OCI-LY3 (cell line): ENCODE measurements at regions not wholly inside any gene's neighbourhood (a gene's known extent, or its start where the extent isn't known, plus 50 kb on each side); places are given as distances from the start of the nearest gene placed in this dataset.

ENCODE experiments used
- H2AFZ ChIP-seq: fragments of 200-600, 300-600 bp; shearing (Covaris generic); 2 replicates; pipeline ENCODE4 v1.6.0; 2014; ENCODE audit warnings: antibody characterized with exemption, low read depth, low read length
- H3K27ac ChIP-seq: fragments of 200-600, 300-600 bp; sonication (generic); 2 replicates; pipeline ENCODE4 v1.5.1; 2014; ENCODE audit warnings: mild to moderate bottlenecking, low read length, moderate library complexity, mixed read lengths
- H3K27me3 ChIP-seq: fragments of 200-600, 300-600 bp; sonication (generic); 2 replicates; pipeline ENCODE4 v1.6.1; 2014; ENCODE audit warnings: low read depth, low read length, mixed read lengths
- H3K36me3 ChIP-seq: fragments of 200-600, 300-600 bp; sonication (generic); replicated peaks from 2 replicates; pipeline ENCODE3; 2014; ENCODE audit warnings: low read depth, low read length, mixed read lengths
- H3K4me1 ChIP-seq: fragments of 300-600, 200-600 bp; sonication (generic); 2 replicates; pipeline ENCODE4 v1.6.1; 2014; ENCODE audit warnings: low read length, mixed read lengths
- H3K4me2 ChIP-seq: fragments of 200-600, 300-600 bp; sonication (generic); 2 replicates; pipeline ENCODE4 v1.6.1; 2014; ENCODE audit warnings: low read length, mixed read lengths
- H3K4me3 ChIP-seq: fragments of 300-600, 200-600 bp; sonication (generic); 2 replicates; pipeline ENCODE4 v1.5.1; 2014; ENCODE audit warnings: antibody characterized with exemption, mild to moderate bottlenecking, low read length, moderate library complexity
- H3K79me2 ChIP-seq: fragments of 300-600, 200-600 bp; shearing (Covaris generic); 2 replicates; pipeline ENCODE4 v1.6.1; 2014; ENCODE audit warnings: mild to moderate bottlenecking, low read length, mixed read lengths
- H3K9ac ChIP-seq: fragments of 300-600, 200-600 bp; shearing (Covaris generic); 2 replicates; pipeline ENCODE4 v1.6.0; 2014; ENCODE audit warnings: mild to moderate bottlenecking, low read length, moderate library complexity
- H3K9me3 ChIP-seq: fragments of 200-600, 300-600 bp; shearing (Covaris generic); 2 replicates; pipeline ENCODE4 v1.6.1; 2014; ENCODE audit warnings: low read length, mixed read lengths; ENCODE audit not compliant: insufficient read depth
- H4K20me1 ChIP-seq: fragments of 200-600, 300-600 bp; sonication (generic); 2 replicates; pipeline ENCODE4 v1.6.1; 2016; ENCODE audit warnings: low read length, mixed read lengths; ENCODE audit not compliant: insufficient read depth
- CTCF ChIP-seq: fragments of 200-600, 300-600 bp; sonication (generic); IDR thresholded peaks from 2 replicates; pipeline ENCODE4 v1.5.1; 2014; ENCODE audit warnings: antibody characterized with exemption, low read length, low read depth
- EZH2phosphoT487 ChIP-seq: fragments of 200-600 bp; shearing (Covaris generic); IDR thresholded peaks from 2 replicates; pipeline ENCODE4 v1.6.1; 2018; ENCODE audit warnings: antibody characterized with exemption, mixed run types, low read depth

GRCh38 chr2:81672516-81672915 is 1368.0 kb upstream of the LRRTM1 start:
- peak overlapping the region; percentile 86; the same call in 1 of the 2 replicates for H2AFZ ChIP-seq
- H3K4me3 ChIP-seq: peak overlapping the region; percentile 65
- no peaks in the 10 kb centered on the region for H4K20me1 ChIP-seq
- no peaks in the 10 kb centered on the region for H3K9me3 ChIP-seq
- peak overlapping the region; percentile 22 for H3K9ac ChIP-seq
- no peak for TF ChIP-seq CTCF
- TF ChIP-seq EZH2phosphoT487: no peak
- H3K36me3 ChIP-seq: no peaks in the 10 kb centered on the region
- H3K27ac ChIP-seq: peak overlapping the region; percentile 89
- H3K4me1 ChIP-seq: peaks cover 37% of the 10 kb centered on the region
- H3K79me2 ChIP-seq: no peaks in the 10 kb centered on the region
- H3K27me3 ChIP-seq: no peaks in the 10 kb centered on the region
- peak overlapping the region; percentile 71 for H3K4me2 ChIP-seq

GRCh38 chr2:81670885-81671284 is 1366.3 kb upstream of the LRRTM1 start:
- H3K9me3 ChIP-seq: no peaks in the 10 kb centered on the region
- H3K27ac ChIP-seq: no peak overlapping the region
- peaks cover 37% of the 10 kb centered on the region for H3K4me1 ChIP-seq
- TF ChIP-seq CTCF (no peak), EZH2phosphoT487 (no peak)
- no peak overlapping the region for H3K4me3 ChIP-seq
- no peak overlapping the region for H3K4me2 ChIP-seq
- H3K27me3 ChIP-seq: no peaks in the 10 kb centered on the region
- H3K79me2 ChIP-seq: no peaks in the 10 kb centered on the region
- no peaks in the 10 kb centered on the region for H3K36me3 ChIP-seq
- no peak overlapping the region for H2AFZ ChIP-seq
- no peaks in the 10 kb centered on the region for H4K20me1 ChIP-seq
- no peak overlapping the region for H3K9ac ChIP-seq

- H3K36me3 ChIP-seq: no peaks in the 10 kb centered on the region
- H2AFZ ChIP-seq: no peak overlapping the region
- H3K27me3 ChIP-seq: no peaks in the 10 kb centered on the region
- TF ChIP-seq EZH2phosphoT487 (no peak), CTCF (no peak)
- no peaks in the 10 kb centered on the region for H4K20me1 ChIP-seq
- H3K79me2 ChIP-seq: no peaks in the 10 kb centered on the region
- no peak overlapping the region for H3K9ac ChIP-seq
- no peak overlapping the region for H3K4me3 ChIP-seq
- H3K4me1 ChIP-seq: peaks cover 18% of the 10 kb centered on the region
- H3K9me3 ChIP-seq: no peaks in the 10 kb centered on the region
- H3K27ac ChIP-seq: no peak overlapping the region
- no peak overlapping the region for H3K4me2 ChIP-seq
Measured at GRCh38 chr2:81661081-81661480, 1356.5 kb upstream of the LRRTM1 start.

GRCh38 chr2:81658227-81658626 is 1353.7 kb upstream of the LRRTM1 start:
- peak overlapping the region; percentile 15; the same call in 1 of the 2 replicates for H3K4me2 ChIP-seq
- H3K9me3 ChIP-seq: no peaks in the 10 kb centered on the region
- no peaks in the 10 kb centered on the region for H3K27me3 ChIP-seq
- H3K79me2 ChIP-seq: no peaks in the 10 kb centered on the region
- H4K20me1 ChIP-seq: no peaks in the 10 kb centered on the region
- H3K27ac ChIP-seq: no peak overlapping the region
- no peak overlapping the region for H3K9ac ChIP-seq
- no peak overlapping the region for H3K4me3 ChIP-seq
- H3K4me1 ChIP-seq: peaks cover 18% of the 10 kb centered on the region
- no peak for TF ChIP-seq EZH2phosphoT487
- TF ChIP-seq CTCF: no peak
- no peaks in the 10 kb centered on the region for H3K36me3 ChIP-seq
- no peak overlapping the region for H2AFZ ChIP-seq
